ENCODE measurements at regions not wholly inside any gene's neighbourhood (a gene's known extent, or its start where the extent isn't known, plus 50 kb on each side); places are given as distances from the start of the nearest gene placed in this dataset.

GRCh38 chr10:131553121-131553520, 241.6 kb upstream of the TCERG1L start:
- TF ChIP-seq CTCF (IDR thresholded peaks at IDR 0.05) (no peak), POLR2A (IDR thresholded peaks at IDR 0.05; ENCODE audit: low read depth) (no peak)
